GM12873 (cell line): ENCODE measurements at regions not wholly inside any gene's neighbourhood (a gene's known extent, or its start where the extent isn't known, plus 50 kb on each side); places are given as distances from the start of the nearest gene placed in this dataset.

Experiments used
- CTCF ChIP-seq: IDR thresholded peaks from 2 replicates; pipeline ENCODE4 v1.5.1; 2012; ENCODE audit warnings: low read depth, mild to moderate bottlenecking, moderate library complexity, low read length, control low read depth; ENCODE audit not compliant: insufficient read depth; ENCODE audit errors: missing control alignments

- no peak for TF ChIP-seq CTCF
These were observed 141.4 kb downstream of the TRIM29 start for GRCh38 chr11:119996556-119996955.

- no peak for TF ChIP-seq CTCF
These were observed 142.0 kb downstream of the TRIM29 start for GRCh38 chr11:119995730-119996491.

GRCh38 chr11:119993722-119994121 lies 144.2 kb downstream of the TRIM29 start:
- no peak for TF ChIP-seq CTCF

- TF ChIP-seq CTCF: no peak
These were observed 145.5 kb downstream of the TRIM29 start for GRCh38 chr11:119992171-119993051.

GRCh38 chr11:119991669-119992068 lies 146.2 kb downstream of the TRIM29 start:
- TF ChIP-seq CTCF: no peak

GRCh38 chr11:119991022-119991404 lies 146.9 kb downstream of the TRIM29 start:
- no peak for TF ChIP-seq CTCF

GRCh38 chr11:119990309-119991021 lies 147.4 kb downstream of the TRIM29 start:
- no peak for TF ChIP-seq CTCF
